Ascending aorta (tissue), 2 donors: ENCODE measurements at regions not wholly inside any gene's neighbourhood (a gene's known extent, or its start where the extent isn't known, plus 50 kb on each side); places are given as distances from the start of the nearest gene placed in this dataset.
A peak's percentile ranks its signal among the peaks of the same experiment; 100 is the strongest.

ENCODE experiments used
- DNase-seq, 2 donors: peaks; one replicate each; pipeline ENCODE4 v3.0.0-alpha.2; 2019; ENCODE audit warnings: low spot score in 2 of 2
- H3K27ac ChIP-seq, 2 donors: fragments of 200-600 bp; sonication (generic); one replicate each; pipeline ENCODE4 v1.5.1; 2016 to 2017; ENCODE audit warnings: mild to moderate bottlenecking in 1 of 2
- H3K27me3 ChIP-seq: fragments of 200-600 bp; sonication (generic); one replicate; pipeline ENCODE4 v1.5.1; 2017
- H3K36me3 ChIP-seq, 2 donors: fragments of 200-600 bp; sonication (generic); one replicate each; pipeline ENCODE4 v1.5.1; 2016
- H3K4me1 ChIP-seq, 2 donors: fragments of 200-600 bp; sonication (generic); one replicate each; pipeline ENCODE4 v1.5.1; 2016 to 2017; ENCODE audit warnings: mild to moderate bottlenecking in 1 of 2
- H3K4me3 ChIP-seq, 2 donors: fragments of 200-600 bp; sonication (generic); one replicate each; pipeline ENCODE4 v1.5.1; 2016 to 2017; ENCODE audit warnings: mild to moderate bottlenecking in 1 of 2
- H3K9me3 ChIP-seq, 2 donors: fragments of 200-600 bp; sonication (generic); one replicate each; pipeline ENCODE4 v1.5.1; 2016
- CTCF ChIP-seq, 3 experiments: fragments of 200-600 bp in 2 of 3; fragments of 450-650 bp in 1 of 3; sonication (generic) in 2 of 3; IDR thresholded peaks; one replicate each; pipeline ENCODE4 v1.5.1; 2016 to 2019; ENCODE audit warnings: antibody characterized with exemption in 3 of 3, mild to moderate bottlenecking in 1 of 3, moderate library complexity in 1 of 3
- intact Hi-C: fragments of 100-400 bp; cut with DNase I; formaldehyde crosslinking; loops from one replicate; pipeline ENCODE4 v1.15.1; 2023

- intact Hi-C loops: no loop called here
- H3K4me1 ChIP-seq: peaks cover 0 to 4% of the 10 kb centered on the region in 2 donors
- H3K27ac ChIP-seq: no peak overlapping the region
- TF ChIP-seq CTCF (IDR thresholded peaks at IDR 0.05): no peak
- DNase-seq: no peak
- no peaks in the 10 kb centered on the region for H3K27me3 ChIP-seq
- H3K36me3 ChIP-seq: no peaks in the 10 kb centered on the region
- H3K9me3 ChIP-seq: no peaks in the 10 kb centered on the region
- H3K4me3 ChIP-seq: no peak overlapping the region
Observed at GRCh38 chr3:151639418-151639740, 94.3 kb upstream of the AADACL2 start.

GRCh38 chr3:151638555-151639417 lies 94.9 kb upstream of the AADACL2 start:
- no peak for DNase-seq
- Histone ChIP-seq H3K27ac (no peak overlapping the region), H3K36me3 (no peaks in the 10 kb centered on the region), H3K4me1 (peaks cover 0 to 4% of the 10 kb centered on the region in 2 donors), H3K4me3 (no peak overlapping the region), H3K9me3 (no peaks in the 10 kb centered on the region), H3K27me3 (no peaks in the 10 kb centered on the region)
- intact Hi-C loops: no loop called here
- no peak for TF ChIP-seq CTCF (IDR thresholded peaks at IDR 0.05)

GRCh38 chr3:151635905-151636304 lies 97.8 kb upstream of the AADACL2 start:
- DNase-seq: no peak
- H3K4me1 ChIP-seq: peaks cover 0 to 15% of the 10 kb centered on the region in 2 donors
- H3K27ac ChIP-seq: no peak overlapping the region
- intact Hi-C loops: no loop called here
- H3K27me3 ChIP-seq: no peaks in the 10 kb centered on the region
- no peak for TF ChIP-seq CTCF (IDR thresholded peaks at IDR 0.05)
- H3K4me3 ChIP-seq: no peak overlapping the region
- H3K36me3 ChIP-seq: no peaks in the 10 kb centered on the region
- H3K9me3 ChIP-seq: no peaks in the 10 kb centered on the region

GRCh38 chr3:151631946-151632345 lies 101.8 kb upstream of the AADACL2 start:
- no peaks in the 10 kb centered on the region for H3K36me3 ChIP-seq
- peaks cover 0 to 11% of the 10 kb centered on the region in 2 donors for H3K4me1 ChIP-seq
- H3K27me3 ChIP-seq: no peaks in the 10 kb centered on the region
- intact Hi-C loops: loop anchor here (5.0 kb wide), 1 partner anchor 1735 kb away; no protein-coding TSS in a partner anchor
- DNase-seq: no peak
- TF ChIP-seq CTCF (IDR thresholded peaks at IDR 0.05): no peak
- H3K27ac ChIP-seq: peak overlapping the region; percentile 16 to 51
- no peaks in the 10 kb centered on the region for H3K9me3 ChIP-seq
- H3K4me3 ChIP-seq: no peak overlapping the region

GRCh38 chr3:151630938-151631441 lies 102.7 kb upstream of the AADACL2 start:
- no peak for DNase-seq
- no peak overlapping the region for H3K4me3 ChIP-seq
- no peak for TF ChIP-seq CTCF (IDR thresholded peaks at IDR 0.05)
- H3K27me3 ChIP-seq: no peaks in the 10 kb centered on the region
- H3K27ac ChIP-seq: peak overlapping the region; percentile 7 to 51
- H3K9me3 ChIP-seq: no peaks in the 10 kb centered on the region
- intact Hi-C loops: loop anchor here (5.0 kb wide), 1 partner anchor 1734 kb away; no protein-coding TSS in a partner anchor
- H3K36me3 ChIP-seq: no peaks in the 10 kb centered on the region
- peaks cover 0 to 11% of the 10 kb centered on the region in 2 donors for H3K4me1 ChIP-seq
